ENCODE measurements at regions not wholly inside any gene's neighbourhood (a gene's known extent, or its start where the extent isn't known, plus 50 kb on each side); places are given as distances from the start of the nearest gene placed in this dataset.

GRCh38 chr3:72432246-72432645, 416.0 kb downstream of the SHQ1 start:
- no peak for DNase-seq (ENCODE audit: low spot score)

DNA sequence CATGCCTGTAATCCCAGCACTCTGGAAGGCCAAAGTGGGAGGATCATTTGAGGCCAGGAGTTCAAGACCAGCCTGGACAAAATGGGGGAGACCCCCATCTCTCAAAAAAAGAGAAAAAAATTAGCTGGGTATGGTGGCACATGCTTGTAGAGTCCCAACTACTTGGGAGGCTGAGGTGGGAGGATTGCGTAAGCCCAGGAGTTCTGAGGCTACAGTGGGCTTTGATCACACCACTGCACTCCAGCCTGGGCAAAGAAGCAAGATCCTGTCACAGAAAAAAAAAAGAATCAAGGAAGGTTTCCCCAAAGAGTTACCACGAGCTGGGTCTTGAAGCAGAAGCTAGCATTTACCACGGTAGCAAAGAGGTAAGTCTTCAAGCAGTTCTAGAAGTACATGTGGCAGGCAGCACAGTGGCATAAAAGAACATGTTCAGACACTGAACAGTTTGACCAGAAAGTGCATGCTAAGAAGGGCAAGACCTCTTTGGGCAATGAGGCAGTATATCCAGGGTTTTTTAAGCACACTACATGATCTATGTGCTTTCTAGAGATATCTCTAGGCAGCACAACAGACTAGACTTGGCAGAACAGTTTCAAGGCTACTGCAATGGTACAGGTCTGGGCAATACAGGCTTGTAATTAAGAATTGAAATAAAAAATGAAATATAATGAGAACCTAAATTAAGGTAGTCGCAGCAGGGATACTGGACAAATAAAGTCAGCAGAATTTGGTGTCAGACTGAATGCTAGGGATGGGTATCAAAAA, 418.5 kb downstream of the SHQ1 start:
- no peak for DNase-seq (ENCODE audit: low spot score)

GRCh38 chr3:72428803-72429202, 419.4 kb downstream of the SHQ1 start:
- DNase-seq (ENCODE audit: low spot score) = no peak

- no peak for DNase-seq (ENCODE audit: low spot score)
These were observed 420.6 kb downstream of the SHQ1 start for GRCh38 chr3:72427624-72428023.

GRCh38 chr3:72426618-72427397, 421.4 kb downstream of the SHQ1 start:
- no peak for DNase-seq (ENCODE audit: low spot score)

DNA sequence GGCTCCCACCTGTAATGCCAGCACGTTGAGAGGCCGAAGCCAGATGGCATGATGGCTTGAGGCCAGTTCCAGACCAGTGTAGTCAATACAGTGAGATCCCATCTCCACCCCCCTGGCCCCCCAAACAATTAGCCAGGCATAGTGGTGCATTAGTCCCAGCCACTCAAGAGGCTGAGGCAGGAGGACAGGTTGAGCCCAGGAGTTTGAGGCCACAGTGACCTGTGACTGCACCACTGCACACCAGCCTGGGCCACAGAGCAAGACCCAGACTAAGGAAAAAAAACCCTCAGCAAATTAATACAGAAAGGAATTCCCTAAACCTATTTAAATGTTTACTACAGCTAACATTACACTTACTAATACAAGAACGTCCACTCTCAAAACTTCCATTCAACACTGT, 424.6 kb downstream of the SHQ1 start:
- DNase-seq (ENCODE audit: low spot score) = no peak

GRCh38 chr3:72421786-72422185, 426.5 kb downstream of the SHQ1 start:
- DNase-seq (ENCODE audit: low spot score) = no peak

DNA sequence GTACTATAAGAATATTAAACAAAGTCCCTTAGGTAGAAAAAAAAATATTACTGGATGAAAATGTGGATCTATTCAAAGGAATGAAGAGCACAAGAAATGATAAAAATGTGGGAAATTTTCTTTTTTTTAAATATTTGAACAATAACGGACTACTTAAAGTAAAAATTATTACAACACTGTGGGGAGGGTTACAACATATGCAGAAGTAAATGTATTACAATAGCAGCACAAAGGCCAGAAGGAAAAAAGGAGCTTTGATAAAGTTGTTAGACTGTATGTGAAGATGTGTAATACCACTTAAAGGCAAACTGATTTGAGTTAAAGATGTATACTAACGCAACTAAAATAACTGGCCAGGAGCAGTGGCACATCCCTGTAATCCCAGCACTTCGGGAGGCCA, 427.1 kb downstream of the SHQ1 start:
- DNase-seq (ENCODE audit: low spot score) = no peak

DNA sequence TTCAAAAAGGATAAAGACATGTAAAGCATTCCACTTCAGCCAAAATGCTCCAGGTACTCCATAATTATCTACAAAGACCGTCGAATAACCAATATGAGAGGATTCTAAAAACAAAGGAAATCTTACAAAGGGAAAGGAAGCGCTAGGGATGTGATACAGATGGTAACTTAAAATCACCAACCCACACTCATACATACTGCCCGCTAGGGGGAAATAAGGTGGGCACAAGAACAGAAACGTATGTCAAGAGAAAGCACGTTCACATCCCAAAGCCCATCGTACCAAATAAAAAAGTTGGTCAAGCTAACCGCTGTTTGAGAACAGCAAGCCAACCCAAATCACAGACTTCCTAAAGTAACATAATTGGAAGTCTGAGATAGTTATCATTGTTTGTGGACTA, 429.4 kb downstream of the SHQ1 start:
- no peak for DNase-seq (ENCODE audit: low spot score)

- DNase-seq (ENCODE audit: low spot score) = no peak
These were observed 430.0 kb downstream of the SHQ1 start for GRCh38 chr3:72418244-72418643.

GRCh38 chr3:72414481-72415016, 433.7 kb downstream of the SHQ1 start:
- DNase-seq (ENCODE audit: low spot score) = no peak

DNA sequence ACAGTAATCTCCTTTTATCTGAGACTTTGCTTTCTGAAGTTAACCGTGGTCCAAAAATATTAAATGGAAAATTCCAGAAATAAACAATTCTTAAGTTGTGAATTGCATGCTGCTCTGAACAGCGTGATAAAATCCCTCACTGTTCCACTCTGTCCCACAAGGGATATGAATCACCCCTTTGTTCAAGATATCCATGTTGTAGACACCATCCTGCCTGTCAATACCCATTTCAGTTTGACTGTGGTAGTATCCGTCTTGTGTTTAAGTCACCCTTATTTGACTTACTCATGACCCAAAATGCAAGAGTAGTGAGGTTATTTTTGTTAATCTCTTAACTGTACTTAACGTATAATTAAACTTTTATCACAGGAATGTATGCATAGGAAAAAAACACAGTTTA, 435.0 kb downstream of the SHQ1 start:
- no peak for DNase-seq (ENCODE audit: low spot score)

DNA sequence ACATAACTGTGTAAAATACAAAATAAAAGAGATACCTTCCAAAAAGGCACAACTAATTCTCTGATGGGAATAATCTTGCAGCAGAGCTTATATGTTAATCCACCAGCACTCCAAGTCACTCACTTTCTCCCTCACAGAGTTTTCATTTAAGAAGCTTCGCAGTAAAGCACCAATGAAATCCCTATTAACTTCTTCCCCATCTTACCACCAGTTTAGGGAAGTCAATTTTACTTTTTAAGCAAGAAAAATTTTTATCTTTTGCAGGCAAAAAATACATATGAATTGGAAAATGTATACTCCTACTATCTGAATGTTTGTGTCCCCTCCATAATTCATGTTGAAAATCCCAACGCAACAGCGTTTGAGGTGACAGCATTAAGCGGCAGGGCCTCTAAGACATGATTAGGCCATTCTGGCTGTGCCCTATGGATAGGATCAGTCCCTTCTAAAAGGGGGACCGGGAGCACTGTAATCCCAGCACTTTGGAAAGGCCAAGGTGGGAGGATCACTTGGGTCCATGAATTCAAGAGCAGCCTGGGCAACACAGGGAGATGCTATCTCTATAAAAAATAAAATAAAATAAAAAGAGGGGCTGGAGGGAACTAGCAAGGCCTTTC, 435.8 kb downstream of the SHQ1 start:
- no peak for DNase-seq (ENCODE audit: low spot score)

- DNase-seq (ENCODE audit: low spot score) = no peak
These were observed 436.4 kb downstream of the SHQ1 start for GRCh38 chr3:72411843-72412242.

DNA sequence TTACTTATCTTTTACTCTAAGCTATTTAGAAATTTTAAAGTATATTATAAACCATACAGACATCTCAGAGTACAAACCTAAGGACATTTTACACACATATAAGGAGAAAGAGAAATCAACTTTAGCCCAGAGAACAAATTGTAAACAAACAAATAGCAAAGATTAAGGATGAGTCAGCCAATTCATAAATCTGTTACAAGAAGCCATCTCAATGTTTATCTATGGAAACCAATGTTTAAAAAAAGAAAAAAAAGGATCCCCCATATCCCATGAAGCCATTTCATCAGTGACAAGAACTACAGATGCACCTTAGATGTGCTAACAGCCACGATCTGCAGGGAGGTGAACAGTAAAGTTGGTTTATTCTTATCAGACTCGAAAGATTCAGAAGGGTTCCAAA, 437.1 kb downstream of the SHQ1 start:
- DNase-seq (ENCODE audit: low spot score) = no peak

GRCh38 chr3:72408983-72409779, 439.1 kb downstream of the SHQ1 start:
- no peak for DNase-seq (ENCODE audit: low spot score)

GRCh38 chr3:72407766-72408165, 440.5 kb downstream of the SHQ1 start:
- DNase-seq (ENCODE audit: low spot score) = no peak

DNA sequence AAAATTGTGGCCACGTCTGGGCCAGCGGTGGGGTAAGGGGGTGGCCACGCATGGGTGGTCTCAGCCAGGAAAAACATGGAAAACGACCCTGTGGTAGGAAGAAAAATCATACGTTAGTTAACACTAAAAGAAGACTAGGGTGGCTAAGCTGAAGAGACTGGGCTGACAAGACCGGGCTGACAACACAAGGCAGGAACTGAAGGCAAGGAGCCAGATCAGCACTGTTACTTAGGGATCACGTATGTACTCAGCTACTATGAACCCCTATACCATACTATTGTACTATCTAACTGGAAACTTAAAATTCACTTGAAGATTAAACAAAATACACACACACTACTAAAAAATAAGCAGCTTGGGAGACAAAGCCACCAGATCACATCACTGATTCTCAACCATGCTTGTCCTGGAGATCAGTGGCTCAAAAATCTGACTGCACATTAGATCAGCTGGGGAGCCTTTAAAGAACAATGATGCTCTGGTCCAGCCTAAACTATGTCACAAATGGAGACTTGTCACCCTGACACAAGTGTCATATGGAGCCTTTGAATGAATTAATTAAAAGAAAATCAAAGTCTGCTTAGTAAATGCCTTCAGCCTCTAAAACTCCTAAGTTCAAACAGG, 442.2 kb downstream of the SHQ1 start:
- no peak for DNase-seq (ENCODE audit: low spot score)

DNA sequence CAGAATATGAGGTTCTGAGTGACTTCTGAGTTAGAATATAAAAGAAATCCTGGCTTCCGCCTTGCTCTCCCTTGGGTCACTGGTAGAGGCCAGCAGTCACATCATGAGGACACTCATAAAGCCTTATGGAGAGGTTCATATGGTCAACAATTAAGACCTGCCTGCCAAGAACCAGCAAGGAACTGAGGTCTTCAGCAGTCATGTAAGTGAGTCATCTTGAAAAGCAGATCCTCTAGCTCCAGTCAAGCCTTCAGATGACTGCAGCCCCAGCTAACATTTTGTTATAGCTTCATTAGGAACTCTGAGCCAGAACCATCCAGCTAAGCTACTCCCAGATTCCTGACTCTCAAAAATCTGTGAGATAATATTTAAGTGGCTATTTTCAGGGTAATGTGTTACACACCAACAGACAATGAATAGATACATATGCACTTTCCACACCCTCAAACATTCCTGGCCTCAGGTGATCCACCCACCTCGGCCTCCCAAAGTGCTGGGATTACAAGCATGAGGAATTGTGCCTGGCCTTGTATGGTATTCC, 447.2 kb downstream of the SHQ1 start:
- DNase-seq (ENCODE audit: low spot score) = no peak

- no peak for DNase-seq (ENCODE audit: low spot score)
These were observed 449.5 kb downstream of the SHQ1 start for GRCh38 chr3:72398781-72399180.

- no peak for DNase-seq (ENCODE audit: low spot score)
These were observed 450.7 kb downstream of the SHQ1 start for GRCh38 chr3:72397586-72397985.

Data from HuH-7.5 (cell line).